NOMO-1 treated with dmso at 0.1 percent for 144 hours (cell line): ENCODE measurements at regions not wholly inside any gene's neighbourhood (a gene's known extent, or its start where the extent isn't known, plus 50 kb on each side); places are given as distances from the start of the nearest gene placed in this dataset.
A peak's percentile ranks its signal among the peaks of the same experiment; 100 is the strongest.
"Not testable (repeated sequence)": the region's sequence is repeated elsewhere in the genome, so short reads cannot be mapped to it uniquely, and the experiment has no call there.

Experiments used
- DNase-seq: peaks from one replicate; lab custom pipeline; 2025; ENCODE audit not compliant: unreplicated experiment; lab: John Stamatoyannopoulos, UW

DNA sequence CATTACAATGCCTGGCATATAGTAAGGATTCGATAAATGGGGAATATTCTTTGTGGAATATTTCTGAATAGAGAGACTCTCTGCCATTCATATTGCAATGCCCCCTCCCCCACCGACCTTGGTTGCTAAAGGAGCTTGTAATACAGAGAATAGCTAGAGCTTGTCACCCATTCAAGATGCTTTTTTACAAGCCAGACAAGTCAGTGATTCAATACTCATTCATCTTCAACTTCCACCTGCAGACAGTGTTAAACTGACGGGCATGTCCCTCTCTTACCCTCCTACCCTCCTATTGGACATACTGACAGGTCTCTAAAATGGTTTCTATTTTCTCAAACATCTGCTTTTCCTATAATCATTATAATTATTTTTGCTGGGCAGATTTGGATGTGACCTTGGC, 257.4 kb downstream of the KCNJ2 start:
- DNase-seq, result no peak

- no peak for DNase-seq
These were observed 265.5 kb downstream of the KCNJ2 start for GRCh38 chr17:70434536-70435490.

DNA sequence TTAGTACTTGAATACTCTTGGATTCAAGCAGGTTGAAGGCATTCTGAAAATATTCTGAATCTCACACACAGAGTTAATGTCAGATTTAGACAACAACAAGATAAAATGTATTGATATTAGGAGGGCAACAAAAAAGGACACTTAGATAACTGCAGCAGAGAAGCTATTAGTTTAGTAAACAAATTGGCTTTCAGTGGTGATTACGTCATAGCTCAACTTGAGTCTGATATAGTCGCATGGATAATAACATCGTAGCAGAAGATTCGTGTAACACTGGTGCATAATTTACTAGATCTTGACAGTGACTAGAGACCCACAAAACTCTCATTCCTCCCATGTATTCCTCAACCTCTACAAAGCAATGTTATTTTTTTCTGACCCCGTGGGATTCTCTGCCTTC, 268.3 kb downstream of the KCNJ2 start:
- no peak for DNase-seq

DNA sequence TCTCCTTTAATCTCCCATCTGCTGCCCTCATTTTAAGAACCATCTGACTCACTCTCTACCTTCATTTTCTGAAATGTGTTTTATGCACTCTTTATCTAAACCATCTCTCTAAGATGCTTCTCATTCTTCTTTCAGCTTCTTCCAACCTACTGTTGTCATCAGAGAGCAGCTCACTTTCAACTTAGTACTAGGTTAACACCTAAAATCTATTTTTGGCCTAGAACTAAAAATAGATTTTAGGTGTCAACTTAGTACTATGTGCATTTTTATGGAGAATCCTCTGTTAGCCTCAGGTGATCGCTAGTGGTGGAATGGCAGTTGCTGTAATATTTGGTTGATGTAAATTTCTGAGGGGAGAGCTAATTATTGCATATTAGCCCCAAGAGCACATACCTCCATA, 277.1 kb downstream of the KCNJ2 start:
- DNase-seq, result no peak

- no peak for DNase-seq
These were observed 278.3 kb downstream of the KCNJ2 start for GRCh38 chr17:70447588-70447987.

- not testable (repeated sequence) for DNase-seq
These were observed 283.7 kb downstream of the KCNJ2 start for GRCh38 chr17:70453075-70453474.

GRCh38 chr17:70454377-70454776, 285.0 kb downstream of the KCNJ2 start:
- no peak for DNase-seq

DNA sequence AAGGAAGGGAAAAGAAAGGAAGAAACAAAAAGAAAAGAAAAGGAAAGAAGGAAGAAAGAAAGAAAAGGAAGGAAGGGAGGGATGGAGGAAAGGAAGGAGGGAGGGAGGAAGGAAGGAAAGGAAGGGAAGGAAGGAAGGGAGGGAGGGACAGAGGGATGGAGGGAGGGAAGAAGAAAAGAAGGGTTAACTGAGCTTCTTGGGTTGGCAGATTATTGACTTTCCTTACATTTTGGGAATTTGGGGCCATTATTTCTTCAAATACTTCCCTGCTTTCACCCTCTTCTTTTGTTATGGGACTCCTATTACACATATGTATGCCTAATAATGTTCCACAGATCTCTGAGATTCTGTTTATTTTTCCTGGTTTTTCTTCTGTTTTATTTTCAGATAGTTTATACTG, 285.6 kb downstream of the KCNJ2 start:
- no peak for DNase-seq

DNA sequence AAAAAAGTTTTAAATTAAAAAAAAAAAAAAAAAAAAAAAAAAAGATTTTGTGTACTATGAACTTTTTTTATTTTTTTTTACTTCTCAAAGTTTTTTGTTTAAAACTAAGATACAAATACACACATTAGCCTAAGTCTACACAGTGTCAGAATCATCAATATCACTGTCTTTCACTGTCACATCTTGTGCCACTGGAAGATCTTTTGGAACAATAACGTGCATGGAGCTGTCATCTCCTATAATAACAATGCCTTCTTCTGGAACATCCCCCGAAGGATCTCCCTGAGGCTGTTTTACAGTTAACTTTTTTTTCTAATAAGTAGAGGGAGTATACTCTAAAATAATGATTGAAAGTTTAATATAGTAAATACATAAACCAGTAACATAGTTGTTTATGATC, 295.7 kb downstream of the KCNJ2 start:
- no peak for DNase-seq

GRCh38 chr17:70468661-70469060, 299.3 kb downstream of the KCNJ2 start:
- DNase-seq, result no peak

GRCh38 chr17:70473049-70473448, 303.7 kb downstream of the KCNJ2 start:
- no peak for DNase-seq

DNA sequence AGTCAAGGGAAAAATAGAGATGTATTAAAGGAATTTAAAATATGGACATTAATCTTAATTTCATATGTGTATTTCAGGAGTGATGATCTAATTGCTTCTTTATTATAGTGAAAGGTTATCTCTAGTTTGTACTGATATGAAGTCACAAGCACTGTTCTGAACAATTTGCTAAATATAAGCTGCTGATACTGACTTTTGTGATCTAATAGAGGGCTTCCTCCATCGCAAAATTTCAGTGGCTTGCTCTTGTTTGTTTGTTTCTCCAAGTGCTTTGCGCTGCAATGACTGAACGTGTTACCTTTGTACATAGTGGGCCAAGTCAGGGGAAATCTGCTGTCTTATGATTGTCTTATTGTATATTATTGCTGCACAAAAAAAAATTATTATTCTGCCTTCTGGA, 307.0 kb downstream of the KCNJ2 start:
- DNase-seq, result no peak

DNA sequence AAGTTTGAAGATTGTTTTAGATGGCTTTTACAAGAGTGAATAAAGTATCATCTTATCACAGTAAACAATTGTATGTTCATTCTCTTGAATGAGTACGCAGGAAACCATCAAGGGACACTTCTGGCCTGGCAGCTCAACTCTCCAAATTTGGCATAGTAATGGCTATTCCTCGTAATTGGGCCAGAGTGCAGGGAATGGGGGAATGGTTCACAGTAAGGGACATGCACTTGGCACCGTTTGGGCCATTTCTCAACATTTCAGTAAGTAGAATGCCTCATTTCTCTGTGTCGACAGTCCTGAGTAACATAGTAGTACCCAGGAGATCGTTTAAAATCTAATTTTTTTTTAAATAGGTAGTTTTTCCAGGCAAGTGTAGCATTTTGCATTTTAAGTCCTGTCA, 309.6 kb downstream of the KCNJ2 start:
- DNase-seq, result no peak

- DNase-seq, result no peak
These were observed 310.4 kb downstream of the KCNJ2 start for GRCh38 chr17:70479779-70480178.

- no peak for DNase-seq
These were observed 314.3 kb downstream of the KCNJ2 start for GRCh38 chr17:70483624-70484023.

GRCh38 chr17:70484050-70484449, 314.7 kb downstream of the KCNJ2 start:
- no peak for DNase-seq

DNA sequence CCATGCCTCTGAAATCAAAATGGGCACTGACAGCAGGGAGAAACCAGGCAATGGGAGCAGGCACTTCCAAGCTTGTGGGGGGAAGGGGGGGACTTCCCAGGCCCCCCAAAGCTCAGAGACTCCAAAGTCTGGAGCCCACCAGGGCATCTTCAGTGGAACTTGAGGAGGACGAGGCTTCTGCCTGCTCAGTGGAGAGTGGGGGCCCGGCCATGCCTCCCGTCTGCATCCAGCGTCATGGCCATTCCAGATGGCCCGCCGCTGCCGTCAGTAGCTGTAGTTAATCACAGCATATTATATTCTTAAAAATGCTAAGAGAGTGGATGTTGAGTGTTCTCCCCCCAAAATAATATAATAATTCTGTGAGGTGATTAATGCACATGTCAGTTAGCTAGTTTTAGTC, 315.2 kb downstream of the KCNJ2 start:
- no peak for DNase-seq

DNA sequence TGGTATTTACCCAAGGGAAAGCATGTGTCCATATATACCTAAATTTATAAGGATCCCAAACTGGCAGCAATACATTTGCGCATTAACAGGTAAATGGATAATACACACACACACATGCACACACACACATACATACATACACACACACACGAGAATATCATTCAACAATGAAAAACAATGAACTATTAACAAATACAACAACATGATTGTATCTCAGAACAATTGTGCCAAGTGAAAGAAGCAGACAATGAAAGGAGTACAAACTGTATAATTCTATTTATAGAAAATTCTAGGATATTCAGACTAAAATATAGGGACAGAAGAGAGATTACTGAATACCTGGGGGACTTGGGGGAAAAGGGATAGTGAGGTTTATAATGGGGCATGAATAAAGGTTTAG, 323.0 kb downstream of the KCNJ2 start:
- DNase-seq, result no peak

DNA sequence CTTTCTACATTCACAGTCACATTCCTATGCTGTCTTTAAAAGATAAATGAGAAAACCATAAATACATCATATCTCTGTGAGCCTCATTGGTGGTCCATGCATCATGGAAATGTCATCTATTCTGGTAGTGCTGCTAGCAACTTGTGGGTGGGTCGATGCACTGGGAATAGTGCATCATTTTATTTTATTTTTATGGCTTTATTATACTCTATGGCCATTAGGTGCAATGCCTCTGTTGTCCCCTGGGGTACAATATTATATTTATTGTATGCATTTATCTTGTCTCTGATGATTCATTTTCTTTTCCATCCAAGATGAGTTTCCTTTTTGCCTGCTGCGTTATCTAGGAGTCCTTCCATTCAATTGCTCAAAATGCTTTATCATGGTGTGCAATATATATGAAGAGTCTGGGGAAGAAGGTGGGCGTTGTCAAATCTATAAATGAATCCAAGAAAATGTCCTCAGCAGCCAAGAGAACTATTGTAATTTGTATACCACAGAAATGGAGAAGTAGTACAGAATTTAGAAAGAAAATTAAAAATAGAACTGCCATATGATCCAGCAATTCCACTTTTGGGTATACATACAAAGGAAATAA, 324.0 kb downstream of the KCNJ2 start:
- DNase-seq, result peak; percentile 2

- DNase-seq, result no peak
These were observed 329.3 kb downstream of the KCNJ2 start for GRCh38 chr17:70498631-70499030.

GRCh38 chr17:70499067-70499786, 329.9 kb downstream of the KCNJ2 start:
- DNase-seq, result peak; percentile 26

GRCh38 chr17:70503449-70503848, 334.1 kb downstream of the KCNJ2 start:
- no peak for DNase-seq
